ENCODE measurements at regions not wholly inside any gene's neighbourhood (a gene's known extent, or its start where the extent isn't known, plus 50 kb on each side); places are given as distances from the start of the nearest gene placed in this dataset.
A peak's percentile ranks its signal among the peaks of the same experiment; 100 is the strongest.
"Not testable (repeated sequence)": the region's sequence is repeated elsewhere in the genome, so short reads cannot be mapped to it uniquely, and the experiment has no call there.

DNA sequence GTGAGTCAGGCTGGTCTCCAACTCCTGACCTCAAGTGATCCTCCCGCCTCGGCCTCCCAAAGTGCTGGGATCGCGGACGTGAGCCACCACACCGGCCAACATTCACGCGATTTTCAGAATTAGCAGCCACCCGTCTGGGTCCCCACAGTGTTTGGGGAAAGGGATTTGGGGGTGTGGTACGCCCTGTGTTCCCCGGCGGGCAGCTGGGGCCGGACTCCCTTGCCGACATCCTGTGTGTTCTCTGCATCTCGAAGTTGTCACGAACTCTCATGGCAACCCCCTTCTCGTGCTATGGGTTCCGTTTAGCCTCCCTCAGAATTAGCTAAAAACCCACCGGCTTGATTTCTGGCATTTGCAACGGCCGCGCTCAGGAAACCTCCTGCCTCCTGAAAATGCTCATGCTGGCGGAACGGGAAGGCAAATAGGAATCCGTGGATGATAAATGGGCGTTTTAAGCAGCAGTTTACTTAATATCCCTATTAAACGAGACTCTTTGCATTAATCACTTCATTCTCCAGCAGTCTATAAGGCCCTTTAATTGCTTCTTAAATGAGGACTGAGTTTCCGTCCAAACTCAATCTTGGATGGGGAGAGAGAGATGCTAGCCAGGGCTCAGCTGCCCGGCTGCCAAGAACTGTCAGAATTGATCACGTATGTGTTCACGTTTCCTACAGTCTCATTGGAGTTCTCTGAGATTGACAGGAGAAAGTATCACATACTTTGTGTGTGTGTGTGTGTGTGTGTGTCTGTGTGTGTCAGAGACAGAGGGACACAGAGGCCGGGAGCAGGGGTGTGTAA is 78.9 kb upstream of the PPP2R3B start:
- TF ChIP-seq, protein P1, sequence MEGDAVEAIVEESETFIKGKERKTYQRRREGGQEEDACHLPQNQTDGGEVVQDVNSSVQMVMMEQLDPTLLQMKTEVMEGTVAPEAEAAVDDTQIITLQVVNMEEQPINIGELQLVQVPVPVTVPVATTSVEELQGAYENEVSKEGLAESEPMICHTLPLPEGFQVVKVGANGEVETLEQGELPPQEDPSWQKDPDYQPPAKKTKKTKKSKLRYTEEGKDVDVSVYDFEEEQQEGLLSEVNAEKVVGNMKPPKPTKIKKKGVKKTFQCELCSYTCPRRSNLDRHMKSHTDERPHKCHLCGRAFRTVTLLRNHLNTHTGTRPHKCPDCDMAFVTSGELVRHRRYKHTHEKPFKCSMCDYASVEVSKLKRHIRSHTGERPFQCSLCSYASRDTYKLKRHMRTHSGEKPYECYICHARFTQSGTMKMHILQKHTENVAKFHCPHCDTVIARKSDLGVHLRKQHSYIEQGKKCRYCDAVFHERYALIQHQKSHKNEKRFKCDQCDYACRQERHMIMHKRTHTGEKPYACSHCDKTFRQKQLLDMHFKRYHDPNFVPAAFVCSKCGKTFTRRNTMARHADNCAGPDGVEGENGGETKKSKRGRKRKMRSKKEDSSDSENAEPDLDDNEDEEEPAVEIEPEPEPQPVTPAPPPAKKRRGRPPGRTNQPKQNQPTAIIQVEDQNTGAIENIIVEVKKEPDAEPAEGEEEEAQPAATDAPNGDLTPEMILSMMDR (conservative IDR thresholded peaks at IDR 0.05; ENCODE audit: low read length) = no peak
- no peak overlapping the region for H3K4me3 ChIP-seq (ENCODE audit: low read length)
- DNase-seq (ENCODE audit: low read depth) = no peak

DNA sequence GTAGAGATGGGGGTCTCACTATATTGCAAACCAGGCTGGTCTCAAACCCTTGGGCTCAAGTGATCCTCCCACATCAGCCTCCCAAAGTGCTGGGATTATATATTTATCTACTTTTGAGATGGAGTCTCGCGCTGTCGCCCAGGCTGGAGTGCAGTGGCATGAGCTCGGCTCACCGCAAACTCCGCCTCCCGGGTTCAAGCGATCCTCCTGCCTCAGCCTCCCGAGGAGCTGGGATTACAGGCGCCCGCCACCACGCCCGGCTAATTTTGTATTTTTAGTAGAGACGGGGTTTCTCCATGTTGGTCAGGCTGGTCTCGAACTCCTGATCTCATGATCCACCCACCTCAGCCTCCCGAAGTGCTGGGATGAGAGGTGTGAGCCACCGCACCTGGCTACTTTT is 80.1 kb upstream of the PPP2R3B start:
- not testable (repeated sequence) for DNase-seq (ENCODE audit: low read depth); H3K4me3 ChIP-seq (ENCODE audit: low read length)

DNA sequence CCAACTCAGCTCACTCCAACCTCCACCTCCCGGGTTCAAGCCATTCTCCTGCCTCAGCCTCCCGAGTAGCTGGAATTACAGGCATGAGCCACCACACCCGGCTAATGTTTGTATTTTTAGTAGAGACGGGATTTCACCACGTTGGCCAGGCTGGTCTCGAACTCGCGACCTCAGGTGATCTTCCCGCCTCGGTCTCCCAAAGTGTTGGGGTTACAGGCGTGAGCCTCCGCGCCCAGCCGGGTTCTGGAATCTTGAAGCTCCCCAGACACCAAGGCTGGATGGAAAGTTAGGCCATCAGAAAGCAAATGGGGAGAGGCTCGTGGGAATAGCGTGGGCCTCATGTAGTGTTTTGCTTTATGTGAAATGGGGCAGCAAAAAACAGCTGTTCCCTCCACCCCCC is 81.0 kb upstream of the PPP2R3B start:
- H3K4me3 ChIP-seq (ENCODE audit: low read length); DNase-seq (ENCODE audit: low read depth): not testable (repeated sequence)

DNA sequence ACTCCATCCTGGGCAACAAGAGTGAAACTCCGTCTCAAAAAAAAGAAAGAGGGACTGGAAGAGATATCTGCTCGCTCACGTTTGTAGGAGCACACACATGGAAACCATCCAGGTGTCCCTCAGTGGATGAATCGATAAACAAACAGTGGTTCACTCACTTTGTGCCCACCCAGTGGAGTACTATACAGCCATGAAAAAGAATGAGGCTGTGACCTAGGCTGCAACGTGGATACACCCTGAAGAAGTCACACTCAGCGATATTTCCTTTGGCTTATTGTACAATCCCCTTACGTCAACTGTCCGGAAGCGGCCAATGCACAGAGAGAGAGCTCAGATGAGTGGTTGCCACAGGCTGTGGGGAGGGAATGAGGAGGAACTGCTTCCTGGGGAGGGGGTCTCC is 82.3 kb upstream of the PPP2R3B start:
- no peak overlapping the region for H3K4me3 ChIP-seq (ENCODE audit: low read length)
- TF ChIP-seq, protein P1 (conservative IDR thresholded peaks at IDR 0.05; ENCODE audit: low read length) = no peak
- DNase-seq (ENCODE audit: low read depth) = no peak

DNA sequence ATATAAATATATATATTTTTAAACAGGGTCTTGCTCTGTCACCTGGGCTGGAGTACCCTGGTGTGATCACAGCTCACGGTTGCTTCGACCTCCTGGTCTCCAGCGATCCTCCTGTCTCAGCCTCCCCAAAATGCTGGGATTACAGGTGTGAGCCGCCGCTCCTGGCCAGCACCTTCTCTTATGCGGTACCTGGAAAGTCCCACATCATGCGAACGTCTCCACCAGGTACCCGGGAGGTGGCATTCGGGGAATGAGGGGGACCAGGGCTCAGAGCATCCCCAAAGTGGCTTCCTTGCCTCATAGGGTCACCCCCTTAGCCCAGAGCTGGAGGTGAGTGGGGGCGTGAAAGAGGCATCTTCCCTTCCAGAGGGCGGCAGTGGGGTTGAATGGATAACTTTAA is 84.0 kb upstream of the PPP2R3B start:
- TF ChIP-seq, protein P1 (conservative IDR thresholded peaks at IDR 0.05; ENCODE audit: low read length) = no peak
- no peak overlapping the region for H3K4me3 ChIP-seq (ENCODE audit: low read length)
- DNase-seq (ENCODE audit: low read depth) = no peak

DNA sequence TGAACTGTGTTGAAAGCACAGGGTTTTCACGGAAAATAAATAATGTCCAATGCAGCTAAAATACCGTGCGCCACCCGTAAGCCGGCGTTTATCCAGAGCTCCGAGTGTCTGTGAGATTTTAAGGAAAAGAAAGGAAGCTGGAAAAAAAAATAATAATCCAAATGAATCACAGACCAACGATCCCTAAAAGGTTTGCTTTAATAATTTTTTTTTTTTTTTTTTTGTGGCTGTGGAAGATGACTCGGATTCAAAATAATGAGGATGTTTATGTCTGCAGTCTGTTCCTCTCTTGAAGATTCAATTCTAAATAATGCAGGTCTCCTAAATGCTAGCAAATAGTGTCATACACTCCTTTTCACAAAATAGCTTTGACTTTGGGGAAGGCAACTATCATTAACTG is 84.6 kb upstream of the PPP2R3B start:
- no peak overlapping the region for H3K4me3 ChIP-seq (ENCODE audit: low read length)
- no peak for DNase-seq (ENCODE audit: low read depth)
- TF ChIP-seq, protein P1 (conservative IDR thresholded peaks at IDR 0.05; ENCODE audit: low read length) = no peak

DNA sequence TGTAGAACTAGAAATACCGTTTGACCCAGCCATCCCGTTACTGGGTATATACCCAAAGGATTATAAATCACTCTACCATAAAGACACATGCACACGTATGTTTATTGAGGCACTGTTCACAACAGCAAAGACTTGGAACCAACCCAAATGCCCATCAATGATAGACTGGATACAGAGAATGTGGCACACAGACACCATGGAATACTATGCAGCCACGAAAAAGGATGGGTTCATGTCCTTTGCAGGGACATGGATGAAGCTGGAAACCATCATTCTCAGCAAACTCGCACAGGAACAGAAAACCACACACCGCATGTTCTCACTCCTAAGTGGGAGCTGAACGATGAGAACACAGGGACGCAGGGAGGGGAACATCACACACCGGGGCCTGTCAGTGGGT is 85.6 kb upstream of the PPP2R3B start:
- H3K4me3 ChIP-seq (ENCODE audit: low read length); DNase-seq (ENCODE audit: low read depth): not testable (repeated sequence)

DNA sequence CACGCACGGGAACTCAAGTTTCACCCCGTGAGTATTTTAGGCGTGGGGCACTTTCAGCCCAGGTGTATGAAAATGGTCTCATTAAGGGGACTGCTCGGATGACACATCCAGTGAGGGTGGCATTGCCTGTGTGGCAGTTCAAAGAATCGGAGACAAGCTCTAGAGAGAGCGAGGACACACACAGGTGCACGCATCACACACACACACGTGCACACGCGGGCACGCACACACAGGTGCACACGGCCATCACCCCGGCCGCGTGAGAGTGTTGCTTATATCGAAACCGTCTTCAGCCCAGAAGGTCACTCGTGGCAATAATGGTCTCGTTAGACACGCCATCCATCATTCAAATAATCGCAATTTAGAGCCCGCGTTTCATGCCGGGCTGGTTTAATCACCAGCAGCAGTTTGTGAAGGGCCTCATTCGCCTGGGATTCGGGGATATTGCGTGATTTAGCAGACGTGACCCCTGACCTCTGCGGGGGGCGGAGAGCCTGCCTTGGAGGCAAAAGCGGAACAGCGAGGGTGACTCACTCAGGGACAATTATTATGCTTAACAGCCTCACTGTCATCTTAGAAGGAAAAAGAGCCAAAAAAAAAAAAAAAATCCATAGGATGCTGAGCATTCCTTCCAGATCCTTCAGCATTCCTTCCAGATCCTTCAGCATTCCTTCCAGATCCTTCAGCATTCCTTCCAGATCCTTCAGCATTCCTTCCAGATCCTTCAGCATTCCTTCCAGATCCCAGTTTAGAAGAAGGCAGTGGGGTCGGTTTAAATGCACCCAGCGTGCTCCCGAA is 89.4 kb upstream of the PPP2R3B start:
- TF ChIP-seq, protein P1 (conservative IDR thresholded peaks at IDR 0.05; ENCODE audit: low read length) = no peak
- DNase-seq (ENCODE audit: low read depth) = peak; percentile 57
- H3K4me3 ChIP-seq (ENCODE audit: low read length) = no peak overlapping the region

All from AG10803 (cell line).